Effector memory CD4-positive, alpha-beta T cell (primary cell): ENCODE measurements at regions not wholly inside any gene's neighbourhood (a gene's known extent, or its start where the extent isn't known, plus 50 kb on each side); places are given as distances from the start of the nearest gene placed in this dataset.

Source experiments
- DNase-seq, 3 donors: peaks; one replicate each; pipeline ENCODE4 v3.0.0-alpha.2; 2020
- H3K27ac ChIP-seq: 2 replicates; pipeline ENCODE4 v1.7.0; 2013; ENCODE audit warnings: mild to moderate bottlenecking, low read length, moderate library complexity; ENCODE audit not compliant: insufficient read depth, poor library complexity, severe bottlenecking
- H3K27me3 ChIP-seq: replicated peaks from 2 replicates; pipeline ENCODE4 v1.7.0; 2013; ENCODE audit warnings: mild to moderate bottlenecking, low read length; ENCODE audit not compliant: insufficient read depth, control insufficient read depth, poor library complexity, severe bottlenecking
- H3K36me3 ChIP-seq: 2 replicates; pipeline ENCODE4 v1.7.0; 2013; ENCODE audit warnings: mild to moderate bottlenecking, low read length, moderate library complexity; ENCODE audit not compliant: control insufficient read depth, insufficient read depth
- H3K4me1 ChIP-seq: 2 replicates; pipeline ENCODE4 v1.7.0; 2013; ENCODE audit warnings: low read length, mild to moderate bottlenecking; ENCODE audit not compliant: control insufficient read depth, insufficient read depth, poor library complexity, severe bottlenecking
- H3K4me3 ChIP-seq: 2 replicates; pipeline ENCODE4 v1.7.0; 2013; ENCODE audit warnings: low read length, low read depth, mild to moderate bottlenecking; ENCODE audit not compliant: insufficient read depth, poor library complexity, severe bottlenecking
- H3K9me3 ChIP-seq: 2 replicates; pipeline ENCODE4 v1.7.0; 2013; ENCODE audit warnings: mild to moderate bottlenecking, low read length, moderate library complexity; ENCODE audit not compliant: control insufficient read depth

DNA sequence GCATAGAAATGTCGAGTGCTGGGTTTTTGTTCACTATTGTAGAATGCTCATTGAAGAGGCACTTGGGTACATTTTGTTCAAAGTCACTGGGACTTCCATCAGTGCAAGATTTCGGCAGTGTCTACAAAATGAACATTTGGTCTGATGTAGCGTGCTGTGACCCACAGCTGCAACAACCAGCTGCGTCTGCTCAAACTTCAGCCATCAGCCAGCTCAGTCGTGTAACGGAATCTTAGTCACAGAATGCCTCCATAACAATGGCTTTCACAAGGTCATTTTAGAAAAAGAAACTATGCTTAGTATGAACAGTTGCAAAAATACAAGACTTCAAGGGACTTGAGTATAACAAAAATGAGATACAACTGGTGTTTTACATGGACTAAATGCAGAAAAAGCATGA lies 828.1 kb upstream of the GRAMD2B start:
- Histone ChIP-seq H3K36me3 (no peaks in the 10 kb centered on the region), H3K27ac (no peak overlapping the region), H3K27me3 (no peaks in the 10 kb centered on the region), H3K9me3 (peaks cover under 1% of the 10 kb centered on the region), H3K4me1 (no peaks in the 10 kb centered on the region), H3K4me3 (no peak overlapping the region)
- no peak for DNase-seq

DNA sequence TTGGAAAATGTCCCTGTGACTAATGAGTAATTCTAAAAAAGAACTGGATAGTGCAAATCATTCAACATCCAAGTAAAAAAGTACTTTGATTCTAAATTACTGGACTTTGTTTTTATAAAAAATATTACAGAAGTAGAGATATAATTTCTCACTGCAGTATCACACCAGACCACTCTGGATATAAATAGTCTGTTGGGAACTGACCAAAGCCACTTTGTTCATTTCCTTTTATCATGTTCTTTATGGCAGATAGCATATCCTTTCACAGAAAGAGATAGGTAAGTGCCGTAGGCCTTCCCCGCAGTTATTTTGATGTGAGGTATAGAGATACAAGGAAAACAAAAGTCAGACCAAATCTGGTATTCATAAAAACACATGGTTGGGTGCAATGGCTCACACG lies 827.4 kb upstream of the GRAMD2B start:
- peaks cover 2% of the 10 kb centered on the region for H3K9me3 ChIP-seq
- DNase-seq = no peak
- no peaks in the 10 kb centered on the region for H3K36me3 ChIP-seq
- no peaks in the 10 kb centered on the region for H3K4me1 ChIP-seq
- H3K4me3 ChIP-seq = no peak overlapping the region
- H3K27me3 ChIP-seq = no peaks in the 10 kb centered on the region
- no peak overlapping the region for H3K27ac ChIP-seq

DNA sequence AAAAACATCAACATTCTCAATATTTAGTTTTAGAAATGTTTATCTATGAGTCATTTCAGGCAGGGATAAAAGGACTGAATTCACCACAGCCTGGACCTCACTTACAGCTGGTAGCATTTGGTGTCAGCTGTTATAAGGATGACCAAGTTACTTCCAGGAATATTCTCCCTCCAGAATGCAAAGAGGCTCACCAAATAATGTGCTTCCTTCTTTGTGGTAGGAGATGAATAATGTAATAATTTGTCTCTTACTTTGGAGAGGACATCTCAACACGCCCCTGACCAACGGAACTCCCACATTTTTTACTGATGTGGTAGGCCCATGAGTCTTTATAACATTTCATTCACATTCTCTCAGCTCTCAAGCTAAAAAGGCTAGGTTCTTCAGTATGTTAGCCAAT lies 825.9 kb upstream of the GRAMD2B start:
- no peaks in the 10 kb centered on the region for H3K36me3 ChIP-seq
- DNase-seq = no peak
- H3K4me3 ChIP-seq = no peak overlapping the region
- H3K27me3 ChIP-seq = no peaks in the 10 kb centered on the region
- no peaks in the 10 kb centered on the region for H3K4me1 ChIP-seq
- peaks cover 2% of the 10 kb centered on the region for H3K9me3 ChIP-seq
- no peak overlapping the region for H3K27ac ChIP-seq

DNA sequence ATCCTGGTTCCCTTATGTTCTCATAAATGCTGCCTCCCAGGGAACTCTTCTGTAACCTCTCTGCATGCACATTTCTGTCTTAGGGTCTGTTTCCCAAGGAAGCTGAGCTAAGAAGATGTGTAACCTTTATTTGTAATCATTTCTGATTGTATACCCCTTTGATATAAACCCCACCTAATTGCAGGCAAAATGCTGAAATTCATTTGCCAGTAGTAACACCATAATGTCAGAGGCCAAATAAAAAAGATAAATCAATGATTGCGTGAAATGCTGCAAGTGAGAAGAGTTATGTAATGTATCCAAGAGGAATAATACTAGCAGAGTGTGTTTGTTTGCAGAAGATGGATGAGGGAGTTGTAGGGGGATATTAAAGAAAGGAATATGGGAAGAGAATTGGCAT lies 822.6 kb upstream of the GRAMD2B start:
- no peak overlapping the region for H3K4me3 ChIP-seq
- no peaks in the 10 kb centered on the region for H3K27me3 ChIP-seq
- H3K4me1 ChIP-seq = no peaks in the 10 kb centered on the region
- peaks cover 2% of the 10 kb centered on the region for H3K9me3 ChIP-seq
- H3K27ac ChIP-seq = no peak overlapping the region
- no peaks in the 10 kb centered on the region for H3K36me3 ChIP-seq
- no peak for DNase-seq

DNA sequence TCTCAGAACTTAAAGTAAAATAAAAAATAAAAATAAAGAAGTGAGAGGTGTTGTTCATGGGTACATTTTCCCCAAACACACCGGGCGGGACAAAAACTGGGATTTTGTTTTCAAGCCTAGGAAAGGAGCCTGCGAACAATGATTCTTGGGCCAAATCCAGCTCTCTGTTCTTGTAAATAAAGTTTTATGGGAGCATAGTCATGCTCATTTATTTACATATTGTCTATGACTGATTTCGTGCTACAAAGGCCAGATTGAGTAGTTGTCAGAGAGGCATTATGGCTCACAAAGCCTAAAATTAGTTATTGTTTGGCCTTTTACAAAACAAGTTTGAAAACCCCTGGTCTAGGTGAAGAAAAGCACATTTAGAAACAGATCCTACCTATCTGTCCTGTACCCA lies 821.0 kb upstream of the GRAMD2B start:
- Histone ChIP-seq H3K27me3 (no peaks in the 10 kb centered on the region), H3K4me3 (no peak overlapping the region), H3K9me3 (peaks cover 2% of the 10 kb centered on the region), H3K27ac (no peak overlapping the region), H3K4me1 (no peaks in the 10 kb centered on the region), H3K36me3 (no peaks in the 10 kb centered on the region)
- no peak for DNase-seq

DNA sequence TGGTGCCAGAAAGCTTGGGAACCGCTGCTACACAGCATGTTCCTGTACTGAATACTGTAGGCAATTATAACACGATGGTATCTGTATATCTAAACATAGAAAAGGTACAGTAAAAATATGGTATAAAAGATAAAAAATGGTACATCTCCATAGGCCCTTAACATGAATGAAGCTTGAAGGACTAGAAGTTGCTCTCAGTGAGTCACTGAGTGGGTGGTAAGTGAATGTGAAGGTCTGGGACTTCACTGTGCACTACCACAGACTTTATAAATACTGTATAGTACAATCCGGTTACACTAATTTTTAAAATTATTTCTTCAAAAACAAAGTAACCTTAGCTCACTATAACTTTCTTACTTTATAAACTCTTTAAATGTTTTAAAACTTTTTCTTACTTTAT lies 819.9 kb upstream of the GRAMD2B start:
- H3K27me3 ChIP-seq = no peaks in the 10 kb centered on the region
- no peaks in the 10 kb centered on the region for H3K4me1 ChIP-seq
- no peaks in the 10 kb centered on the region for H3K36me3 ChIP-seq
- peaks cover 2% of the 10 kb centered on the region for H3K9me3 ChIP-seq
- no peak for DNase-seq
- no peak overlapping the region for H3K27ac ChIP-seq
- no peak overlapping the region for H3K4me3 ChIP-seq

DNA sequence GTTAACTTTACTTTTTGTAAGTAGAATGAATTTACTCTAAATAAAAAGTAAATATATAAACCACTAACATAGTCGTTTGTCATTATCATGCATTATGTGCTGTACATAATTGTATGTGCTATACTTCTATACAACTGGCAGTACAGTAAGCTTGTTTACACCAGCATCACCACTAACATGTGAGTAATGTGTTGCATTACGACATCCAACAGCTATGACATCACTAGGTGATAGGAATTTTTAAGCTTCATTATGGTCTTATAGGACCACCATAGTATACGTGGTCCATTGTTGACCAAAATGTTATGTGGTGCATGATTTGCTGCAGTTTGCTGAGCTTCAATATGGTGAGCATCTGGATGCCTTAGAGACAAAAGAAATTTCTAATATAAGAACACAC lies 819.1 kb upstream of the GRAMD2B start:
- Histone ChIP-seq H3K27me3 (no peaks in the 10 kb centered on the region), H3K4me3 (no peak overlapping the region), H3K4me1 (no peaks in the 10 kb centered on the region), H3K36me3 (no peaks in the 10 kb centered on the region), H3K9me3 (peaks cover 2% of the 10 kb centered on the region), H3K27ac (no peak overlapping the region)
- DNase-seq = no peak

DNA sequence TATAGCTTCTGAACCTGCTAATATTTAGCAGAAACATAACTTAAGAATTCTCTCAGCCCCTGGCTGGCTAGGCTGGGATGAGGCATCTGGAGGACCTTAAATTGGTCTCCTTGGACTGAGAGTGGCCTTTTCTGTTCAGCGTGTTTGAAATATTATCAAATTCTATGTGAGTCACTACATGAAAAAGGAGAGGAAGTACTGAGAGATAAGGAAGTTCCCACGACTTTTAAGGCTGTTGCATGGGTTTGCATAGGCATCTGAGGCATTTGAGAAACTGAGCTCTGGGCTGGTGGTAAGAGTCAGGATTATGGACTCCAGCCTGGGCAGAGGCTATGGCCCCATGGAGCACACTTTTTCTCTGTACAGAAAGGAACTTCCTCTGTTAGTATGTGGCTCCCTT lies 816.2 kb upstream of the GRAMD2B start:
- no peaks in the 10 kb centered on the region for H3K36me3 ChIP-seq
- DNase-seq = no peak
- H3K9me3 ChIP-seq = no peaks in the 10 kb centered on the region
- no peaks in the 10 kb centered on the region for H3K4me1 ChIP-seq
- H3K4me3 ChIP-seq = no peak overlapping the region
- no peaks in the 10 kb centered on the region for H3K27me3 ChIP-seq
- no peak overlapping the region for H3K27ac ChIP-seq

DNA sequence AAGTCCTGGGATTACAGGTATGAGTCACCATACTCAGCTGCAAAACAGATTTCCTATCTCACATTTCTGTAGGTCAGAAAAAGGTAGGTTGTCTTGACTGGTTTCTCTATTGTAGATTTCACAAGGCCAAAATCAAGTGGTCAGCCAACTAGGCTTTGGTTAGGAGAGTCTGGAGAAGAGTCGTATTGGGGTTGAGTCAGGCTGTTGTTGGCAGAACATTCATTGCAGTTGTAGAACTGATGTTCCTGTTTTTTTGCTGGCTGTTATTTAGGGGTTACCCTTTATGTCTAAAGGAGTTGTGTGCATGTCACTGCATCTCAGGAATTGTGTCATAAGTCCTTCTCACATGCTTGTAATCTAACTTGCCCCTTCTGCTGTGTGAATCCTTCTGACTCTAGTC lies 814.2 kb upstream of the GRAMD2B start:
- Histone ChIP-seq H3K4me3 (no peak overlapping the region), H3K36me3 (no peaks in the 10 kb centered on the region), H3K27me3 (no peaks in the 10 kb centered on the region), H3K4me1 (no peaks in the 10 kb centered on the region), H3K9me3 (no peaks in the 10 kb centered on the region), H3K27ac (no peak overlapping the region)
- DNase-seq = no peak

DNA sequence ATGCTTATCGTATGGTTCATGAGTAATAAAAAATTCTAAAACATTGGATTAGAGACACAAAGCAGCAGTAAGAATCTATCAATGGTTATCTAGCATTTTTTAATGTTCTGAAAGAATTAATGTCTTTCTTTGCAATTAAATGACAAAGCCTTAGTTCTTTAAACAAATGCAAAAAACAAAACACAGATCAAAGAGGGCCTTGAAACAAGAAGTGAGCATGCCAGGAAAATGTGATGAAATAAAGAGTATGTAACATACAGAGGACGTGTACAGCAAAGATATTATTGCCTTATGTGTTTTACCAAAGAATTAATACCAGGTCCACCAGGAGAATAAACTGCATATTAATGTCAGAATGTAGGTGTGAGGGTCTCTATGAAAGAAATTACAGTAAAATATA lies 812.3 kb upstream of the GRAMD2B start:
- H3K4me1 ChIP-seq = no peaks in the 10 kb centered on the region
- H3K36me3 ChIP-seq = no peaks in the 10 kb centered on the region
- H3K27ac ChIP-seq = no peak overlapping the region
- no peaks in the 10 kb centered on the region for H3K27me3 ChIP-seq
- H3K4me3 ChIP-seq = no peak overlapping the region
- H3K9me3 ChIP-seq = no peaks in the 10 kb centered on the region
- no peak for DNase-seq

DNA sequence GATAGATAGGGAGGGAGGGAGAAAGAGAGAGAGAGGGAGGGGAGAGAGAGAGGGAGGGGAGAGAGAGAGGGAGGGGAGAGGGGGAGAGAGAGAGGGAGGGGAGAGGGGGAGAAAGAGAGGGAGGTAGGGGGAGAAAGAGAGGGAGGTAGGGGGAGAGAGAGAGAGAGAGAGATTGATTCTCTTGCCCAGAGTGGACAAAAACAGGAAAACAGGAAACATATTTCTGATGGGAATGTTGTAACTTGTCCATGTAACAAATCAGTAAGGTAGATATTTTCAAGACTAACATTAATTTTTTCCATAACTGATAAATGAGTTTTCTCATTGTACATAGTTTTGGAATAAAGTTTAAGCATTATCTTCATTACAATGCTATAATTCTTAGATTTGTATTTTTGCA lies 811.7 kb upstream of the GRAMD2B start:
- H3K4me1 ChIP-seq = no peaks in the 10 kb centered on the region
- no peak for DNase-seq
- H3K9me3 ChIP-seq = no peaks in the 10 kb centered on the region
- no peaks in the 10 kb centered on the region for H3K36me3 ChIP-seq
- H3K27me3 ChIP-seq = no peaks in the 10 kb centered on the region
- no peak overlapping the region for H3K27ac ChIP-seq
- no peak overlapping the region for H3K4me3 ChIP-seq
